Ishikawa (cell line): ENCODE measurements at regions not wholly inside any gene's neighbourhood (a gene's known extent, or its start where the extent isn't known, plus 50 kb on each side); places are given as distances from the start of the nearest gene placed in this dataset.

ENCODE experiments used
- CEBPB ChIP-seq: IDR thresholded peaks from 2 replicates; pipeline ENCODE4 v1.6.1; 2012
- CREB1 ChIP-seq: IDR thresholded peaks from 2 replicates; pipeline ENCODE4 v1.6.1; 2012; ENCODE audit warnings: low read depth
- EGR1 ChIP-seq: IDR thresholded peaks from 2 replicates; pipeline ENCODE4 v1.6.1; 2012
- EP300 ChIP-seq: IDR thresholded peaks from 2 replicates; pipeline ENCODE4 v1.6.1; 2012; ENCODE audit warnings: borderline replicate concordance
- FOXM1 ChIP-seq: IDR thresholded peaks from 2 replicates; pipeline ENCODE4 v1.6.1; 2012; ENCODE audit warnings: low read depth, borderline replicate concordance
- NFIC ChIP-seq: IDR thresholded peaks from 2 replicates; pipeline ENCODE4 v1.6.1; 2012
- RAD21 ChIP-seq: IDR thresholded peaks from 2 replicates; pipeline ENCODE4 v1.6.1; 2012; ENCODE audit warnings: low read depth
- TAF1 ChIP-seq: IDR thresholded peaks from 2 replicates; pipeline ENCODE4 v1.6.1; 2012; ENCODE audit warnings: low read depth, mild to moderate bottlenecking
- TCF12 ChIP-seq: IDR thresholded peaks from 2 replicates; pipeline ENCODE4 v1.6.1; 2012; ENCODE audit warnings: low read depth
- TEAD4 ChIP-seq: IDR thresholded peaks from 2 replicates; pipeline ENCODE4 v1.6.1; 2012
- USF1 ChIP-seq: IDR thresholded peaks from 2 replicates; pipeline ENCODE4 v1.6.1; 2012
- YY1 ChIP-seq: IDR thresholded peaks from 2 replicates; pipeline ENCODE4 v1.6.1; 2012; ENCODE audit warnings: low read depth
- ZBTB7A ChIP-seq: IDR thresholded peaks from 2 replicates; pipeline ENCODE4 v1.6.1; 2012; ENCODE audit warnings: low read depth
- TF ChIP-seq, protein P1 (sequence below): IDR thresholded peaks from 2 replicates; pipeline ENCODE4 v1.6.1; 2012
- TF ChIP-seq, protein P2 (sequence below): IDR thresholded peaks from 2 replicates; pipeline ENCODE4 v1.6.1; 2012; ENCODE audit warnings: low read depth, mild to moderate bottlenecking

GRCh38 chr2:172279813-172280212 is 147.6 kb upstream of the ITGA6 start:
- TF ChIP-seq RAD21: peak; percentile 46
- TF ChIP-seq EGR1: no peak
- no peak for TF ChIP-seq TAF1

- no peak for TF ChIP-seq RAD21
- TF ChIP-seq CEBPB: no peak
- TF ChIP-seq YY1: no peak
- no peak for TF ChIP-seq ZBTB7A
Measured at GRCh38 chr2:172280571-172281361, 146.6 kb upstream of the ITGA6 start.

DNA sequence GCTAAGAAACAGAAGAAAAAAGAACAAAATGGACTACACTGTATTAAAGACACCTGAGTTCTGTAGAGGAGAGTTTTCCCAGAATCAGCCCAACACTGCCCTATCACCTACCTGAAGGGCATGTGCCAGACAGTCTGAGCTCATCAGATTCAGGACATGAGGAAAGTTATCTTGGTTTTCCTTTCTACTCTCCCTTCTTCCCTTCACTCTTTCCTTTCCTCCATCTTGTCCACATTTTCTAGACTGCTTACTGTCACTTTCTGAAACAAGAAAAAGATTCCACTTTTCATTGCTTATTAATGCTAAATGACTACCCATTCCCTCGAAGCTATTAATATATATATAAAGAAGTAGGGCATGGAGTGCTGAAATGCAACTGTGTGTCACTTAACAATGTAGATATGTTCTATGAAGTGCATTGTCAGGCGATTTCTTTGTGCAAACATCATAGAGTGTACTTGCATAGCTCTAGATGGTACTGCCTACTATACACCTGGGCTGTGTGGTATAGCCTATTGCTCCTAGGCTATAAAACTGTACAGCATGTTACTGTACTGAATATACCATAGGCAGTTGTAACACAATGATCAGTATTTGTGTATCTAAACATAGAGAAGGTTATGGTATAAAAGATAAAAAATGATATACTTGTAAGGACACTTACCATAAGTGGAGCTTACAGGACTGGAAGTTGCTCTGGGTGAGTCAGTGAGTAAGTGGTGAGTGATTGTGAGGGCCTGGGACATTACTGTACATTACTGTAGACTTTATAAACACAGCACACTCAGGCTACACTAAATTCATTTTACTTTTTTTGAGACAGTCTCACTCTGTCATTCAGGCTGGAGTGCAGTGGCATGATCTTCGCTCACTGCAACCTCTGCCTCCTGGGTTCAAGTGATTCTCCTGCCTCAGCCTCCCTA is 145.5 kb upstream of the ITGA6 start:
- no peak for TF ChIP-seq CEBPB
- no peak for TF ChIP-seq TCF12
- no peak for TF ChIP-seq USF1
- no peak for TF ChIP-seq TEAD4
- TF ChIP-seq, protein P1, sequence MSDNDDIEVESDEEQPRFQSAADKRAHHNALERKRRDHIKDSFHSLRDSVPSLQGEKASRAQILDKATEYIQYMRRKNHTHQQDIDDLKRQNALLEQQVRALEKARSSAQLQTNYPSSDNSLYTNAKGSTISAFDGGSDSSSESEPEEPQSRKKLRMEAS: no peak
- no peak for TF ChIP-seq EGR1
- no peak for TF ChIP-seq FOXM1
- no peak for TF ChIP-seq CREB1
- no peak for TF ChIP-seq ZBTB7A
- TF ChIP-seq TAF1: no peak
- no peak for TF ChIP-seq YY1

DNA sequence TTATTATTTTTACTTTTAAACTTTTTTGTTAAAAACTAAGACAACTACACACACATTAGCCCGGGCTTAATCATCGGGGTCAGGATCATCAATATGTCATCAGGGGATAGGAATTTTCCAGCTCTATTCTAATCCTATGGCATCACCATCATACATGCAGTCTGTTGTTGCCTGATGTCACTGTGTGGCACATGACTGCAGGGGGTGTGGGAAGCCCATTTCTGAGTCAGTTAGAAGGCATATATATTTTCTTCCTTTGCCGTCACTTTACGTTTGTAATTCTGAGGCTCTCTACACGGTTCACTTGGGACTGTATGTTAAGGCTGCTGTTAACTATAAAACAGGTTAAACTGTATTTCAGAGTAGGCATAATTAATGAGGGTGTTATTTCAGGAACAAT is 144.4 kb upstream of the ITGA6 start:
- no peak for TF ChIP-seq TEAD4
- TF ChIP-seq CEBPB: no peak
- TF ChIP-seq NFIC: no peak
- TF ChIP-seq RAD21: no peak
- TF ChIP-seq, protein P1: no peak
- no peak for TF ChIP-seq YY1
- TF ChIP-seq ZBTB7A: no peak
- no peak for TF ChIP-seq CREB1
- TF ChIP-seq FOXM1: no peak
- TF ChIP-seq EGR1: no peak

DNA sequence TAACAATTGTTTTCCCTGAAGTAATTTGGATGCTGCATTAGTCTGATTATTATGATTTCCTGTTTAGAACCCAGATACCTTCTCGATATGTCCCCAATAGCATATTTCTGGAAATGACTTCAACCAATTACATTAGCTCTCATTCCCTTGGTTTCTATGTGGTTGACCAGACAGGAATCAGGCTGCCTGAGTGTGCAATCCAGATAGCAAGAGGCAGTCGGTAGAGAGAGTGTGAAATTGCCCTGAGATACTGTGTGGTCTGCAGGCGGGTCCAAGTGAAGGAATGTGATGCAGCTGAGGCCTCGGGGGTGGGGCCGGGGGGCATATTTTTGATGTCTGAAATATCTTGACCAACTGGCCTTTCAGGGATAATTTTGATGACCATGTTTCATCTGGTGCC is 143.9 kb upstream of the ITGA6 start:
- TF ChIP-seq CEBPB: no peak
- TF ChIP-seq NFIC: no peak
- TF ChIP-seq EGR1: no peak
- TF ChIP-seq ZBTB7A: no peak

DNA sequence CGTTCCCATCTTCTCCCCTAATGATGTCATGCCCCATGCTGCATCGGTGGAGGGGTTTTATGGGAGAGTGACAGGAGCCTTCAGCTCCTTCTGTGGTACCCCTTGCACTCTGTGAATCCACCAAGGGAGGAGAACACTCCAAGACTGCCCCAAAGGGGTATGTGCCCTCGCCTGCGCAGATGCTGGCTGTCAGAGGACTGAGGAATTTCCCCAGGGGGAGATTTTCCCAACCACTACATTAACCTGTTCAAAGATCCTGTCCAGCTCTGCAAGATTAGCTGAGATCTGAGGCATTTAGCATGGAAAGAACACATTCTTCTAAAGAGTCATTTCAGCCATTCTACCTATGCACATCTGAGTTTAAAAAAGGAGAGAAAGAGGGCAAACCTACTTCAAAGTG is 143.2 kb upstream of the ITGA6 start:
- TF ChIP-seq TAF1 (no peak), EP300 (no peak), FOXM1 (no peak), ZBTB7A (no peak), TCF12 (no peak), EGR1 (no peak)

DNA sequence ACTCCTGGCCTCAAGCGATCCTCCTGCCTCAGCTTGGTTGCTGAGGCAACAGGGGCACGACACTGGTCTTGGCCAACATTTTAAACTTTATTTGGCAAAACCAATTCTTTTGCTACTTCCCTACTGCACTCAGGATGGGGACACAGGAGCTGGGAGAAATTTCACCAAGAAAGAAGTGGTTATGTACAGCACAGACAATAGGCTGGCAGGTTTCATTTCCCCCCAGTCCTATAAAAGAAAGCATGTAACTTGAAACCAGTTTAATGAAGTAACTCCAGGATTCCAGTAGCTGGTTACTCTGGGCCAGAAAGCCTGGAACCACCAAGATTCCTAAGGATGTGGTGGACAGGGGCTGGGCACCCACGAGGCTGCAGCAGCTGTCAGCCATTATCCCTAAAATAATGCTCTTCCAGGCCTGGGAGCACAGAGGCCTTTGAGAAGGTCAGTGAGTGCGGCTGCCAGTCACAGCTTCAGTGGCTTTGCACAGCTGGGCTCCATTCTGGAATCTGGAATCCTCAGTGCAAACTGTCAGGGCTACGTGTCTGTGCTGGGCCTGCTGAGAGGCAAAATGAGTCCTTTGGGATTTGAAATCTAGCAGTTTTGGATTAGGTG is 142.3 kb upstream of the ITGA6 start:
- TF ChIP-seq YY1: peak; percentile 66
- TF ChIP-seq CREB1: no peak
- no peak for TF ChIP-seq ZBTB7A
- peak; percentile 52; the same call in 1 of the 2 replicates for TF ChIP-seq TEAD4
- TF ChIP-seq, protein P1: peak; percentile 72
- TF ChIP-seq, protein P2, sequence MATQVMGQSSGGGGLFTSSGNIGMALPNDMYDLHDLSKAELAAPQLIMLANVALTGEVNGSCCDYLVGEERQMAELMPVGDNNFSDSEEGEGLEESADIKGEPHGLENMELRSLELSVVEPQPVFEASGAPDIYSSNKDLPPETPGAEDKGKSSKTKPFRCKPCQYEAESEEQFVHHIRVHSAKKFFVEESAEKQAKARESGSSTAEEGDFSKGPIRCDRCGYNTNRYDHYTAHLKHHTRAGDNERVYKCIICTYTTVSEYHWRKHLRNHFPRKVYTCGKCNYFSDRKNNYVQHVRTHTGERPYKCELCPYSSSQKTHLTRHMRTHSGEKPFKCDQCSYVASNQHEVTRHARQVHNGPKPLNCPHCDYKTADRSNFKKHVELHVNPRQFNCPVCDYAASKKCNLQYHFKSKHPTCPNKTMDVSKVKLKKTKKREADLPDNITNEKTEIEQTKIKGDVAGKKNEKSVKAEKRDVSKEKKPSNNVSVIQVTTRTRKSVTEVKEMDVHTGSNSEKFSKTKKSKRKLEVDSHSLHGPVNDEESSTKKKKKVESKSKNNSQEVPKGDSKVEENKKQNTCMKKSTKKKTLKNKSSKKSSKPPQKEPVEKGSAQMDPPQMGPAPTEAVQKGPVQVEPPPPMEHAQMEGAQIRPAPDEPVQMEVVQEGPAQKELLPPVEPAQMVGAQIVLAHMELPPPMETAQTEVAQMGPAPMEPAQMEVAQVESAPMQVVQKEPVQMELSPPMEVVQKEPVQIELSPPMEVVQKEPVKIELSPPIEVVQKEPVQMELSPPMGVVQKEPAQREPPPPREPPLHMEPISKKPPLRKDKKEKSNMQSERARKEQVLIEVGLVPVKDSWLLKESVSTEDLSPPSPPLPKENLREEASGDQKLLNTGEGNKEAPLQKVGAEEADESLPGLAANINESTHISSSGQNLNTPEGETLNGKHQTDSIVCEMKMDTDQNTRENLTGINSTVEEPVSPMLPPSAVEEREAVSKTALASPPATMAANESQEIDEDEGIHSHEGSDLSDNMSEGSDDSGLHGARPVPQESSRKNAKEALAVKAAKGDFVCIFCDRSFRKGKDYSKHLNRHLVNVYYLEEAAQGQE: no peak
- TF ChIP-seq TCF12: peak; percentile 36; the same call in 1 of the 2 replicates

DNA sequence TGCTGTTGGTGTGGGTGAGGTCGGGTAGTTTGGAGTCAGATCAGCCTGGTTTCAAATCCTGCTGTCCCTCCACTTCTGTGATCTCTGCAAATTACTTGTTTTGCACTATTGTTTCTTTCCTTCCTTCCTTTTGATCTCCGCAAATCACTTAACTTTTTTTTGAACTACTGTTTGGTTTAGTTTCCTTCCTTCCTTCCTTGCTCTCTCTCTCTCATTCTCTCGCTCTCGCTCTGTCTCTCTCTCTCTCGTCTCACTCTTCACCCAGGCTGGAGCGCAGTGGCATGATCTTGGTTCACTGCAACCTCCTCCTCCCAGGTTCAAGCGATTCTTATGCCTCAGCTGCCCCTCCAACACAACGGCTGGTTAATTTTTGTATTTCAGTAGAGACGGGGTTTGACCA is 141.6 kb upstream of the ITGA6 start:
- TF ChIP-seq, protein P2: no peak
- TF ChIP-seq, protein P1: no peak
- no peak for TF ChIP-seq CEBPB
- no peak for TF ChIP-seq YY1
- no peak for TF ChIP-seq CREB1
- TF ChIP-seq USF1: no peak
- no peak for TF ChIP-seq TCF12
- TF ChIP-seq TEAD4: no peak
- no peak for TF ChIP-seq FOXM1
- no peak for TF ChIP-seq EGR1
- no peak for TF ChIP-seq EP300
- no peak for TF ChIP-seq ZBTB7A
- TF ChIP-seq TAF1: no peak
- TF ChIP-seq RAD21: no peak
- TF ChIP-seq NFIC: no peak
